GM23338 (cell line): ENCODE measurements at regions not wholly inside any gene's neighbourhood (a gene's known extent, or its start where the extent isn't known, plus 50 kb on each side); places are given as distances from the start of the nearest gene placed in this dataset.

Experiments
- ATAC-seq: fragments of 200-7000 bp; cut with Tn5 transposase; 3 replicates; pipeline ENCODE4 v1.9.1; 2020
- DNase-seq: peaks from one replicate; pipeline ENCODE4 v3.0.0-alpha.2; 2015; ENCODE audit warnings: low spot score
- H2AFZ ChIP-seq: fragments of 200-600 bp; sonication (generic); 2 replicates; pipeline ENCODE4 v1.8.0; 2016; ENCODE audit warnings: antibody characterized with exemption, mild to moderate bottlenecking, moderate library complexity
- H3F3A ChIP-seq: fragments of 200-600 bp; sonication (generic); replicated peaks from 2 replicates; pipeline ENCODE4 v1.8.0; 2017; ENCODE audit warnings: antibody characterized with exemption, mixed run types, low read depth
- H3K27ac ChIP-seq: fragments of 200-600 bp; sonication (generic); 2 replicates; pipeline ENCODE4 v1.6.1; 2016; ENCODE audit warnings: low read depth
- H3K27me3 ChIP-seq: fragments of 200-600 bp; sonication (generic); 2 replicates; pipeline ENCODE4 v1.8.0; 2016; ENCODE audit warnings: mild to moderate bottlenecking, mixed run types, moderate library complexity; ENCODE audit not compliant: insufficient read depth
- H3K36me3 ChIP-seq: fragments of 200-600 bp; sonication (generic); 2 replicates; pipeline ENCODE4 v1.8.0; 2016; ENCODE audit warnings: mild to moderate bottlenecking; ENCODE audit not compliant: insufficient read depth
- H3K4me1 ChIP-seq: fragments of 200-600 bp; sonication (generic); 2 replicates; pipeline ENCODE4 v1.8.0; 2016; ENCODE audit warnings: mild to moderate bottlenecking, moderate library complexity; ENCODE audit not compliant: insufficient read depth
- H3K4me2 ChIP-seq: fragments of 200-600 bp; sonication (generic); 2 replicates; pipeline ENCODE4 v1.7.1; 2017; ENCODE audit warnings: mixed run types
- H3K4me3 ChIP-seq: fragments of 200-600 bp; sonication (generic); 2 replicates; pipeline ENCODE4 v1.6.1; 2016; ENCODE audit warnings: mixed run types
- H3K79me2 ChIP-seq: fragments of 200-600 bp; sonication (generic); replicated peaks from 2 replicates; pipeline ENCODE4 v1.8.0; 2017; ENCODE audit warnings: mild to moderate bottlenecking; ENCODE audit not compliant: insufficient read depth
- H3K9me2 ChIP-seq: fragments of 200-600 bp; sonication (generic); 2 replicates; pipeline ENCODE4 v1.8.0; 2017; ENCODE audit not compliant: insufficient read depth
- H4K20me1 ChIP-seq: fragments of 200-600 bp; sonication (generic); replicated peaks from 2 replicates; pipeline ENCODE4 v1.8.0; 2017; ENCODE audit warnings: mild to moderate bottlenecking; ENCODE audit not compliant: insufficient read depth
- H3K27ac Mint-ChIP-seq: 2 replicates; pipeline ENCODE4 v1.8.0; 2020; ENCODE audit warnings: inconsistent platforms, mild to moderate bottlenecking, moderate library complexity, mixed read lengths
- H3K27me3 Mint-ChIP-seq: 3 replicates; pipeline ENCODE4 v1.8.0; 2022; ENCODE audit warnings: low read depth, mild to moderate bottlenecking, moderate library complexity, mixed read lengths, inconsistent platforms; ENCODE audit not compliant: insufficient read depth, poor library complexity
- H3K36me3 Mint-ChIP-seq: 3 replicates; pipeline ENCODE4 v1.8.0; 2021; ENCODE audit warnings: low read depth, mild to moderate bottlenecking, inconsistent platforms, moderate library complexity, mixed read lengths
- H3K4me1 Mint-ChIP-seq: 3 replicates; pipeline ENCODE4 v1.8.0; 2020; ENCODE audit warnings: mild to moderate bottlenecking, inconsistent platforms, mixed read lengths
- H3K4me3 Mint-ChIP-seq: 3 replicates; pipeline ENCODE4 v1.8.0; 2021; ENCODE audit warnings: moderate library complexity, mild to moderate bottlenecking, inconsistent platforms, mixed read lengths
- H3K9me3 Mint-ChIP-seq: 3 replicates; pipeline ENCODE4 v1.8.0; 2020; ENCODE audit warnings: moderate library complexity, mild to moderate bottlenecking, inconsistent platforms, mixed read lengths
- CTCF ChIP-seq, 2 experiments: fragments of 200-600 bp in 1 of 2; sonication (generic) in 1 of 2; conservative IDR thresholded peaks; 2 replicates each; pipeline versions ENCODE4 v1.5.1 to v1.6.1; 2016 to 2017; ENCODE audit warnings: antibody characterized with exemption in 2 of 2, low read depth in 2 of 2, mild to moderate bottlenecking in 2 of 2, moderate library complexity in 1 of 2
- EZH2 ChIP-seq: fragments of 200-600 bp; sonication (generic); IDR thresholded peaks from one replicate; pipeline ENCODE4 v1.8.0; 2017; ENCODE audit warnings: antibody characterized with exemption, mild to moderate bottlenecking, low read depth; ENCODE audit not compliant: unreplicated experiment
- NANOG ChIP-seq: IDR thresholded peaks from 2 replicates; pipeline ENCODE4 v1.6.1; 2016; ENCODE audit warnings: antibody characterized with exemption, borderline replicate concordance
- ZNF331 ChIP-seq: fragments of 250-450 bp; sonication (Bioruptor Pico); IDR thresholded peaks from 2 replicates; pipeline ENCODE4 v1.5.0; 2020; ENCODE audit warnings: low read depth, mild to moderate bottlenecking, moderate library complexity
- ZNF462 ChIP-seq: fragments of 250-450 bp; sonication (Bioruptor Pico); IDR thresholded peaks from 2 replicates; pipeline ENCODE4 v1.5.0; 2020; ENCODE audit warnings: mild to moderate bottlenecking, moderate library complexity

- Histone ChIP-seq H4K20me1 (no peaks in the 10 kb centered on the region), H3K27me3 (no peaks in the 10 kb centered on the region), H3K79me2 (no peaks in the 10 kb centered on the region), H3K4me2 (no peak overlapping the region), H3K36me3 (no peaks in the 10 kb centered on the region), H2AFZ (no peak overlapping the region), H3F3A (no peaks in the 10 kb centered on the region), H3K9me2 (no peaks in the 10 kb centered on the region), H3K4me1 (no peaks in the 10 kb centered on the region), H3K4me3 (no peak overlapping the region), H3K27ac (no peak overlapping the region)
- H3K36me3 Mint-ChIP-seq: no peaks in the 10 kb centered on the region
- H3K27me3 Mint-ChIP-seq: no peaks in the 10 kb centered on the region
- DNase-seq (no peak), ATAC-seq (no peak)
- H3K9me3 Mint-ChIP-seq: no peaks in the 10 kb centered on the region
- TF ChIP-seq EZH2: no peak
- TF ChIP-seq ZNF331: no peak
- no peak for TF ChIP-seq ZNF462 (CRISPR knock-in tag)
- H3K4me1 Mint-ChIP-seq: peaks cover 3% of the 10 kb centered on the region
- H3K4me3 Mint-ChIP-seq: no peak overlapping the region
- no peak overlapping the region for H3K27ac Mint-ChIP-seq
Measured at GRCh38 chr1:221044538-221044937, 165.3 kb downstream of the HLX start.

- Histone ChIP-seq H3K27ac (no peak overlapping the region), H3F3A (no peaks in the 10 kb centered on the region), H3K4me1 (no peaks in the 10 kb centered on the region), H2AFZ (no peak overlapping the region), H3K36me3 (no peaks in the 10 kb centered on the region), H3K79me2 (no peaks in the 10 kb centered on the region), H3K9me2 (no peaks in the 10 kb centered on the region), H3K27me3 (no peaks in the 10 kb centered on the region), H3K4me3 (no peak overlapping the region), H3K4me2 (no peak overlapping the region), H4K20me1 (no peaks in the 10 kb centered on the region)
- H3K9me3 Mint-ChIP-seq: peaks cover 3% of the 10 kb centered on the region; the same call in 1 of the 3 replicates
- no peak overlapping the region for H3K4me3 Mint-ChIP-seq
- no peak for DNase-seq
- H3K27me3 Mint-ChIP-seq: no peaks in the 10 kb centered on the region
- no peak overlapping the region for H3K27ac Mint-ChIP-seq
- no peak for ATAC-seq
- no peaks in the 10 kb centered on the region; the same call in 1 of the 3 replicates for H3K4me1 Mint-ChIP-seq
- no peaks in the 10 kb centered on the region for H3K36me3 Mint-ChIP-seq
- TF ChIP-seq ZNF462 (CRISPR knock-in tag) (no peak), CTCF (conservative IDR thresholded peaks at IDR 0.05; ENCODE audit: low read depth in 2 of 2) (no peak), NANOG (no peak)
Measured at GRCh38 chr1:221045151-221045550, 165.9 kb downstream of the HLX start.
